AG04449 (cell line): ENCODE measurements at regions not wholly inside any gene's neighbourhood (a gene's known extent, or its start where the extent isn't known, plus 50 kb on each side); places are given as distances from the start of the nearest gene placed in this dataset.

Source experiments
- CTCF ChIA-PET: fragments of 350-600 bp; formaldehyde crosslinking; extraction: SDS; loops from one replicate; lab custom pipeline; 2021; ENCODE audit warnings: antibody characterized with exemption; lab: Yijun Ruan, JAX
- POLR2A ChIA-PET: fragments of 400-600, 350-600 bp; formaldehyde crosslinking; extraction: SDS; loops from one replicate; lab custom pipeline; 2020; ENCODE audit warnings: antibody characterized with exemption, inconsistent platforms; lab: Yijun Ruan, JAX
- DNase-seq: peaks from one replicate; pipeline ENCODE4 v3.0.0-alpha.2; 2010; ENCODE audit warnings: low read depth, low spot score
- H3K4me3 ChIP-seq: 2 replicates; pipeline ENCODE4 v1.5.1; 2011; ENCODE audit warnings: low read depth, mild to moderate bottlenecking, control low read depth, low read length
- CTCF ChIP-seq: IDR thresholded peaks from one replicate; pipeline ENCODE4 v1.5.1; 2011; ENCODE audit warnings: mild to moderate bottlenecking, moderate library complexity, low read length, control low read depth, inconsistent platforms; ENCODE audit not compliant: insufficient read depth; ENCODE audit errors: missing control alignments

- DNase-seq: no peak
- no peak for TF ChIP-seq CTCF
- ChIA-PET POLR2A (no interaction called here), CTCF (no interaction called here)
- no peak overlapping the region for H3K4me3 ChIP-seq
Observed at GRCh38 chr4:41820473-41820872, 71.9 kb upstream of the PHOX2B start.

- no peak overlapping the region for H3K4me3 ChIP-seq
- POLR2A ChIA-PET: no interaction called here
- no peak for DNase-seq
- CTCF ChIA-PET: no interaction called here
- no peak for TF ChIP-seq CTCF
Observed at GRCh38 chr4:41819621-41820020, 71.1 kb upstream of the PHOX2B start.

- ChIA-PET CTCF (interaction anchor here (1.0 to 2.7 kb wide), 3 partner anchors 68 to 121 kb away, joined by 3 to 20 read pairs (median 6); no protein-coding TSS in a partner anchor), POLR2A (no interaction called here)
- H3K4me3 ChIP-seq: no peak overlapping the region
- no peak for DNase-seq
- TF ChIP-seq CTCF: no peak
Observed at GRCh38 chr4:41815473-41815872, 66.9 kb upstream of the PHOX2B start.

- DNase-seq: peak; percentile 2
- POLR2A ChIA-PET: no interaction called here
Observed at GRCh38 chr4:41814565-41814964, 66.0 kb upstream of the PHOX2B start.

GRCh38 chr4:41806807-41807206 lies 58.3 kb upstream of the PHOX2B start:
- POLR2A ChIA-PET: no interaction called here
- DNase-seq: no peak
- H3K4me3 ChIP-seq: no peak overlapping the region
- CTCF ChIA-PET: no interaction called here
- no peak for TF ChIP-seq CTCF

More at GRCh38 chr4:41814565-41814964, 66.0 kb upstream of the PHOX2B start:
- CTCF ChIA-PET: interaction anchor here (0.9 to 2.7 kb wide), 6 partner anchors 8 to 124 kb away, joined by 3 to 20 read pairs (median 3); no protein-coding TSS in a partner anchor
- TF ChIP-seq CTCF: peak; percentile 56
- no peak overlapping the region for H3K4me3 ChIP-seq

- H3K4me3 ChIP-seq: no peak overlapping the region
- CTCF ChIA-PET: no interaction called here
- POLR2A ChIA-PET: no interaction called here
- no peak for TF ChIP-seq CTCF
- DNase-seq: no peak
Observed at GRCh38 chr4:41802590-41802989, 54.1 kb upstream of the PHOX2B start.
